ENCODE measurements at regions not wholly inside any gene's neighbourhood (a gene's known extent, or its start where the extent isn't known, plus 50 kb on each side); places are given as distances from the start of the nearest gene placed in this dataset.
A peak's percentile ranks its signal among the peaks of the same experiment; 100 is the strongest.

DNA sequence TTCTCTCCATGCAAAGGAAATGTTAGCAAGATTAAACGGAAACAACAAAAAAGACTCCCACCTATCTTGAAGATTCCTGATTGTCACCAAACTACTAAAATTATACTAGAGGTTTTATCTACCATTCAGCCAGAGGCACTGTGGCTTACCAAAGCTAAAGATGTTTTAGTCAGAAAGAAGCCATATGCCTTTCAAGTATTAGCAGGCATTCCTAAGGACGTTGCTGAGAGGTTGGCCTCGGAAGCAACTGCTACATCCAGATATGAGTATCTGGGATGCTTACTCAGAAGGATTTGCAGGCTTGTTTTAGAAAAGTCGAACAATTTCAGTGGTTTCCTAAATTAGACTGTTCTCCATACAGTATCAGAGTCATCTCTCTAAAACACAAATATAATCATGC lies 88.3 kb upstream of the UBE2E3 start:
- H3K27ac ChIP-seq = no peak overlapping the region
- WGBS, 2 donors = 72 to 83% methylated on average over 4 of the region's 4 CpGs
- H3K36me3 ChIP-seq = no peaks in the 10 kb centered on the region
- TF ChIP-seq POLR2A (IDR thresholded peaks at IDR 0.05) = no peak
- TF ChIP-seq EP300 (IDR thresholded peaks at IDR 0.05) = no peak
- TF ChIP-seq CTCF (IDR thresholded peaks at IDR 0.05) = no peak
- TF ChIP-seq POLR2AphosphoS5 (IDR thresholded peaks at IDR 0.05) = no peak
- no peak for DNase-seq
- no peak overlapping the region for H3K4me3 ChIP-seq
- no peaks in the 10 kb centered on the region for H3K4me1 ChIP-seq
- H3K27me3 ChIP-seq = no peaks in the 10 kb centered on the region
- no peaks in the 10 kb centered on the region for H3K9me3 ChIP-seq
- intact Hi-C loops (cut with DNase I) = no loop called here

GRCh38 chr2:180891360-180891759 lies 89.0 kb upstream of the UBE2E3 start:
- H3K36me3 ChIP-seq = no peaks in the 10 kb centered on the region
- H3K27me3 ChIP-seq = no peaks in the 10 kb centered on the region
- H3K9me3 ChIP-seq = no peaks in the 10 kb centered on the region
- DNase-seq = no peak
- no peak overlapping the region for H3K4me3 ChIP-seq
- H3K27ac ChIP-seq = no peak overlapping the region
- TF ChIP-seq CTCF (IDR thresholded peaks at IDR 0.05) (no peak), EP300 (IDR thresholded peaks at IDR 0.05) (no peak), POLR2AphosphoS5 (IDR thresholded peaks at IDR 0.05) (no peak), POLR2A (IDR thresholded peaks at IDR 0.05) (no peak)
- intact Hi-C loops (cut with DNase I) = no loop called here
- H3K4me1 ChIP-seq = no peaks in the 10 kb centered on the region

DNA sequence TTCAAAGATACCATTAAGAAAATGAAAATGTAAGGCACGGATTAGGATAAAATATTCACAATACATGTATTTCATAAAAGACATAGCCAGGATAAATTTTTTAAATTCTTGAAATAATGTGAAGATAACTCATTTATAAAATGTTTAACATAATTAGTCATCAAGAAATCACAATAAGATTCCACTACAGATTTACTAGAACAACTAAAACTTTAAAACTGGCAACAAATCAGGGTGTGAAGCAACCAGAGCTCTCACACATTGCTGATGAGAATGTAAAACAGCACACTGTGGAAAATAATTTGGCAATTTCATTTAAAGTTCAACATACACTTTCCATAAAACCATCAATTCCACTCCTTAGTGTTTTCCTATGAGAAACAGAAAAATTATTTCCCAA lies 89.6 kb upstream of the UBE2E3 start:
- no peak overlapping the region for H3K27ac ChIP-seq
- TF ChIP-seq POLR2AphosphoS5 (IDR thresholded peaks at IDR 0.05) (no peak), EP300 (IDR thresholded peaks at IDR 0.05) (no peak), POLR2A (IDR thresholded peaks at IDR 0.05) (no peak), CTCF (IDR thresholded peaks at IDR 0.05) (no peak)
- H3K27me3 ChIP-seq = no peaks in the 10 kb centered on the region
- H3K4me1 ChIP-seq = no peaks in the 10 kb centered on the region
- intact Hi-C loops (cut with DNase I) = no loop called here
- H3K9me3 ChIP-seq = no peaks in the 10 kb centered on the region
- H3K36me3 ChIP-seq = no peaks in the 10 kb centered on the region
- no peak for DNase-seq
- no peak overlapping the region for H3K4me3 ChIP-seq
- WGBS, 2 donors = 79 to 93% methylated on average over 1 of the region's 1 CpG

- DNase-seq = peak; percentile 45
- Histone ChIP-seq H3K27me3 (no peaks in the 10 kb centered on the region), H3K36me3 (no peaks in the 10 kb centered on the region), H3K4me1 (no peaks in the 10 kb centered on the region), H3K27ac (no peak overlapping the region), H3K4me3 (no peak overlapping the region), H3K9me3 (no peaks in the 10 kb centered on the region)
- intact Hi-C loops (cut with DNase I) = no loop called here
- TF ChIP-seq POLR2A (IDR thresholded peaks at IDR 0.05) = no peak
- TF ChIP-seq EP300 (IDR thresholded peaks at IDR 0.05) = no peak
These were observed 97.4 kb upstream of the UBE2E3 start for GRCh38 chr2:180882959-180883358.

- Histone ChIP-seq H3K4me3 (no peak overlapping the region), H3K27me3 (no peaks in the 10 kb centered on the region), H3K36me3 (no peaks in the 10 kb centered on the region), H3K9me3 (peaks cover 0 to 4% (median 0%) of the 10 kb centered on the region in 4 donors), H3K4me1 (no peaks in the 10 kb centered on the region), H3K27ac (no peak overlapping the region)
- intact Hi-C loops (cut with DNase I) = no loop called here
- no peak for DNase-seq
- TF ChIP-seq POLR2A (IDR thresholded peaks at IDR 0.05) = no peak
- TF ChIP-seq EP300 (IDR thresholded peaks at IDR 0.05) = no peak
- TF ChIP-seq CTCF (IDR thresholded peaks at IDR 0.05) = no peak
- no peak for TF ChIP-seq POLR2AphosphoS5 (IDR thresholded peaks at IDR 0.05)
- 27% methylated on average over 3 of the region's 3 CpGs for WGBS, 2 donors
These were observed 103.9 kb upstream of the UBE2E3 start for GRCh38 chr2:180876506-180876905.

Measured in sigmoid colon (tissue), 6 donors.